ENCODE measurements at regions not wholly inside any gene's neighbourhood (a gene's known extent, or its start where the extent isn't known, plus 50 kb on each side); places are given as distances from the start of the nearest gene placed in this dataset.

DNA sequence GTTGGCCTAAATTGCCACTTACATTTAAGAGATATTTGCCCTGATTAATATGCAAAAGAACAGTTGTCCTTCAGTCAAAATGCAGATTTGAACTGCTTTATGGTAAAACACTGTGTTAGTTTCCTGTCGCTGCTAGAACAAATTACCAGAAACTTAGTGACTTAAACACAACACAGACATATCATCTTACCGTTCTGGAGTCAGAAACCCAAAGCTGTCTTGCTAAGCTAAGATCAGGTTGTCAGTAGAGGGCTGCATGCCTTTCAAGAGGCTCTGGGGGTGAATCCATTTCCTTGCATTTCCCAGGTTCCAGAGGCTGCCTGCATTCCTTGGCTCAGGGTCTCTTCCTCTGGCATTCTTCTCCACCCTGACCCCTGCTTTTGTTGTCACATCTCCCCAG is 149.5 kb downstream of the FAM161A start:
- TF ChIP-seq, protein P1, sequence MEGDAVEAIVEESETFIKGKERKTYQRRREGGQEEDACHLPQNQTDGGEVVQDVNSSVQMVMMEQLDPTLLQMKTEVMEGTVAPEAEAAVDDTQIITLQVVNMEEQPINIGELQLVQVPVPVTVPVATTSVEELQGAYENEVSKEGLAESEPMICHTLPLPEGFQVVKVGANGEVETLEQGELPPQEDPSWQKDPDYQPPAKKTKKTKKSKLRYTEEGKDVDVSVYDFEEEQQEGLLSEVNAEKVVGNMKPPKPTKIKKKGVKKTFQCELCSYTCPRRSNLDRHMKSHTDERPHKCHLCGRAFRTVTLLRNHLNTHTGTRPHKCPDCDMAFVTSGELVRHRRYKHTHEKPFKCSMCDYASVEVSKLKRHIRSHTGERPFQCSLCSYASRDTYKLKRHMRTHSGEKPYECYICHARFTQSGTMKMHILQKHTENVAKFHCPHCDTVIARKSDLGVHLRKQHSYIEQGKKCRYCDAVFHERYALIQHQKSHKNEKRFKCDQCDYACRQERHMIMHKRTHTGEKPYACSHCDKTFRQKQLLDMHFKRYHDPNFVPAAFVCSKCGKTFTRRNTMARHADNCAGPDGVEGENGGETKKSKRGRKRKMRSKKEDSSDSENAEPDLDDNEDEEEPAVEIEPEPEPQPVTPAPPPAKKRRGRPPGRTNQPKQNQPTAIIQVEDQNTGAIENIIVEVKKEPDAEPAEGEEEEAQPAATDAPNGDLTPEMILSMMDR (conservative IDR thresholded peaks at IDR 0.05; ENCODE audit: low read length): no peak
- TF ChIP-seq EZH2phosphoT487 (IDR thresholded peaks at IDR 0.05; ENCODE audit: borderline replicate concordance, low read depth, low read length): no peak
- H3K4me1 ChIP-seq (ENCODE audit: insufficient read depth, low read length, poor library complexity, severe bottlenecking): no peaks in the 10 kb centered on the region
- no peaks in the 10 kb centered on the region for H3K79me2 ChIP-seq (ENCODE audit: insufficient read depth, low read depth, low read length)
- H4K20me1 ChIP-seq (ENCODE audit: insufficient read depth, low read length): no peaks in the 10 kb centered on the region
- no peak overlapping the region for H2AFZ ChIP-seq (ENCODE audit: low read length)
- H3K36me3 ChIP-seq (ENCODE audit: insufficient read depth, low read length): no peaks in the 10 kb centered on the region
- no TSS peak for BruUV-seq (replicated peaks)
- no peak overlapping the region for H3K4me2 ChIP-seq (ENCODE audit: low read length)
- CTCF ChIA-PET (ENCODE audit: unreplicated experiment): no interaction called here
- intact Hi-C loops (cut with micrococcal nuclease; ENCODE audit: unreplicated experiment): no loop called here
- POLR2A ChIA-PET: interaction anchor here (0.6 kb wide), 1 partner anchor 106 kb away, joined by 3 read pairs; no protein-coding TSS in a partner anchor
- no peak for DNase-seq (ENCODE audit: low spot score)
- no peaks in the 10 kb centered on the region for H3K9me3 ChIP-seq (ENCODE audit: low read length)
- no peak overlapping the region for H3K27ac ChIP-seq (ENCODE audit: low read depth, low read length, poor library complexity, severe bottlenecking)
- no peak overlapping the region for H3K4me3 ChIP-seq (ENCODE audit: low read depth, low read length, poor library complexity, severe bottlenecking)
- H3K9me2 ChIP-seq (ENCODE audit: insufficient read depth, low read length): no peaks in the 10 kb centered on the region

DNA sequence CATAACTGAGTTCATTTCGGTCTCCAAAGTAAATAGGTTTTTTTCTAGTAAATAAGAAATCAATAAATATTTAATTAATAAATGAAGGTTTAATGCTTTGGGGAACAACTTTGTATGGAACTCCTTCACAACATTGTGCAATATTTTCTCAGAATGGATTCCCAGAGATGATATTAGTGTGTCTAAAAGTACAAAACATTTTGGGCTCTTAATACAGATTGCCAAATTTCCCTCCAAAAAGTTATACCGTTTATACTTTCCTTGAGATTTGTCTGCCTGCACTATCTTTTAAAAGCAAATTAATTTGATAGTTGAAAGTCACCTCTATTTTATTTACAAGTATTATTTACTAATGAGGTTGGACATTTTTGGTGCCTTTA is 151.8 kb downstream of the FAM161A start:
- CTCF ChIA-PET (ENCODE audit: unreplicated experiment): no interaction called here
- intact Hi-C loops (cut with micrococcal nuclease; ENCODE audit: unreplicated experiment): no loop called here
- H3K9me3 ChIP-seq (ENCODE audit: low read length): no peaks in the 10 kb centered on the region
- H3K27ac ChIP-seq (ENCODE audit: low read depth, low read length, poor library complexity, severe bottlenecking): no peak overlapping the region
- no peak for TF ChIP-seq EZH2phosphoT487 (IDR thresholded peaks at IDR 0.05; ENCODE audit: borderline replicate concordance, low read depth, low read length)
- TF ChIP-seq, protein P1 (conservative IDR thresholded peaks at IDR 0.05; ENCODE audit: low read length): no peak
- H4K20me1 ChIP-seq (ENCODE audit: insufficient read depth, low read length): no peaks in the 10 kb centered on the region
- no peaks in the 10 kb centered on the region for H3K79me2 ChIP-seq (ENCODE audit: insufficient read depth, low read depth, low read length)
- no peak overlapping the region for H3K4me2 ChIP-seq (ENCODE audit: low read length)
- H3K4me1 ChIP-seq (ENCODE audit: insufficient read depth, low read length, poor library complexity, severe bottlenecking): no peaks in the 10 kb centered on the region
- H2AFZ ChIP-seq (ENCODE audit: low read length): no peak overlapping the region
- no TSS peak for BruUV-seq (replicated peaks)
- H3K36me3 ChIP-seq (ENCODE audit: insufficient read depth, low read length): no peaks in the 10 kb centered on the region
- no peaks in the 10 kb centered on the region for H3K9me2 ChIP-seq (ENCODE audit: insufficient read depth, low read length)
- DNase-seq (ENCODE audit: low spot score): no peak
- H3K4me3 ChIP-seq (ENCODE audit: low read depth, low read length, poor library complexity, severe bottlenecking): no peak overlapping the region
- POLR2A ChIA-PET: no interaction called here

DNA sequence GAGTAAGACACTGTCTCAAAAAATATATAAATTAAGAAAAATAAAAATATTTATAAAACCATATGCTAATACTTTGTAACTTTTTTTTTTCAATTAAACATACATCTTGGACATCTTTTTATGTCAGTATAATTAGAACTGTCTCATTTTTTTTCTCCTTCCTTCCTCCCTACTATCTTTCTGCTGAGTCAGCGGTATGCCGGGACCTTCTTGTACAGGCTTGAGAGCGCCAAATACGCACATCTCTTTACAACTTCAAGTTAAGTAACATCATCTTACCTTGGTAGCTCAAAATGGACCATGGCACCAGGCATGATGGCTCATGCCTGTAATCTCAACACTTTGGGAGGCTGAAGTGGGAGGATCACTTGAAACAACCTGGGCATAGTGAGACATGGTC is 153.4 kb downstream of the FAM161A start:
- no TSS peak for BruUV-seq (replicated peaks)
- H4K20me1 ChIP-seq (ENCODE audit: insufficient read depth, low read length): no peaks in the 10 kb centered on the region
- CTCF ChIA-PET (ENCODE audit: unreplicated experiment): no interaction called here
- TF ChIP-seq EZH2phosphoT487 (IDR thresholded peaks at IDR 0.05; ENCODE audit: borderline replicate concordance, low read depth, low read length): no peak
- TF ChIP-seq, protein P1 (conservative IDR thresholded peaks at IDR 0.05; ENCODE audit: low read length): no peak
- intact Hi-C loops (cut with micrococcal nuclease; ENCODE audit: unreplicated experiment): no loop called here
- no peak overlapping the region for H3K4me3 ChIP-seq (ENCODE audit: low read depth, low read length, poor library complexity, severe bottlenecking)
- POLR2A ChIA-PET: no interaction called here
- H3K9me3 ChIP-seq (ENCODE audit: low read length): no peaks in the 10 kb centered on the region
- H2AFZ ChIP-seq (ENCODE audit: low read length): no peak overlapping the region
- no peaks in the 10 kb centered on the region for H3K4me1 ChIP-seq (ENCODE audit: insufficient read depth, low read length, poor library complexity, severe bottlenecking)
- H3K9me2 ChIP-seq (ENCODE audit: insufficient read depth, low read length): no peaks in the 10 kb centered on the region
- no peak overlapping the region for H3K4me2 ChIP-seq (ENCODE audit: low read length)
- no peak overlapping the region for H3K27ac ChIP-seq (ENCODE audit: low read depth, low read length, poor library complexity, severe bottlenecking)
- H3K79me2 ChIP-seq (ENCODE audit: insufficient read depth, low read depth, low read length): no peaks in the 10 kb centered on the region
- H3K36me3 ChIP-seq (ENCODE audit: insufficient read depth, low read length): no peaks in the 10 kb centered on the region
- DNase-seq (ENCODE audit: low spot score): no peak
